Transverse colon (tissue), 4 donors: ENCODE measurements at regions not wholly inside any gene's neighbourhood (a gene's known extent, or its start where the extent isn't known, plus 50 kb on each side); places are given as distances from the start of the nearest gene placed in this dataset.
"Not testable (repeated sequence)": the region's sequence is repeated elsewhere in the genome, so short reads cannot be mapped to it uniquely, and the experiment has no call there.

Experiments
- POLR2A ChIP-seq: fragments of 450-650 bp; IDR thresholded peaks from one replicate; pipeline ENCODE4 v1.6.1; 2016; ENCODE audit warnings: antibody characterized with exemption, mild to moderate bottlenecking, moderate library complexity
- POLR2AphosphoS5 ChIP-seq, 3 donors: sonication (generic); formaldehyde crosslinking; IDR thresholded peaks; one replicate each; pipeline ENCODE4 v1.6.1; 2016; ENCODE audit warnings: antibody characterized with exemption in 3 of 3
- TF ChIP-seq, protein P1 (sequence below), 5 experiments: fragments of 200-600 bp in 3 of 5; fragments of 450-650 bp in 2 of 5; sonication (generic) in 3 of 5; IDR thresholded peaks; 1 replicate in 2 of 5; 2 replicates in 3 of 5; pipeline ENCODE4 v1.5.1; 2016 to 2017; ENCODE audit warnings: antibody characterized with exemption in 5 of 5, inconsistent platforms in 3 of 5, mild to moderate bottlenecking in 2 of 5, moderate library complexity in 1 of 5

- TF ChIP-seq, protein P1, sequence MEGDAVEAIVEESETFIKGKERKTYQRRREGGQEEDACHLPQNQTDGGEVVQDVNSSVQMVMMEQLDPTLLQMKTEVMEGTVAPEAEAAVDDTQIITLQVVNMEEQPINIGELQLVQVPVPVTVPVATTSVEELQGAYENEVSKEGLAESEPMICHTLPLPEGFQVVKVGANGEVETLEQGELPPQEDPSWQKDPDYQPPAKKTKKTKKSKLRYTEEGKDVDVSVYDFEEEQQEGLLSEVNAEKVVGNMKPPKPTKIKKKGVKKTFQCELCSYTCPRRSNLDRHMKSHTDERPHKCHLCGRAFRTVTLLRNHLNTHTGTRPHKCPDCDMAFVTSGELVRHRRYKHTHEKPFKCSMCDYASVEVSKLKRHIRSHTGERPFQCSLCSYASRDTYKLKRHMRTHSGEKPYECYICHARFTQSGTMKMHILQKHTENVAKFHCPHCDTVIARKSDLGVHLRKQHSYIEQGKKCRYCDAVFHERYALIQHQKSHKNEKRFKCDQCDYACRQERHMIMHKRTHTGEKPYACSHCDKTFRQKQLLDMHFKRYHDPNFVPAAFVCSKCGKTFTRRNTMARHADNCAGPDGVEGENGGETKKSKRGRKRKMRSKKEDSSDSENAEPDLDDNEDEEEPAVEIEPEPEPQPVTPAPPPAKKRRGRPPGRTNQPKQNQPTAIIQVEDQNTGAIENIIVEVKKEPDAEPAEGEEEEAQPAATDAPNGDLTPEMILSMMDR (IDR thresholded peaks at IDR 0.05): not testable (repeated sequence)
- TF ChIP-seq POLR2A; POLR2AphosphoS5 (IDR thresholded peaks at IDR 0.05): not testable (repeated sequence)
Observed at GRCh38 chrX:133483771-133484170, 68.5 kb upstream of the GPC4 start.
